Neural progenitor cell (in vitro differentiated cells): ENCODE measurements at regions not wholly inside any gene's neighbourhood (a gene's known extent, or its start where the extent isn't known, plus 50 kb on each side); places are given as distances from the start of the nearest gene placed in this dataset.

Source experiments
- EZH2 ChIP-seq: fragments of 200-600 bp; sonication (generic); IDR thresholded peaks from 2 replicates; pipeline ENCODE4 v1.6.1; 2017; ENCODE audit warnings: antibody characterized with exemption, mild to moderate bottlenecking, moderate library complexity
- EZH2phosphoT487 ChIP-seq: fragments of 200-600 bp; sonication (generic); IDR thresholded peaks from 2 replicates; pipeline ENCODE4 v1.6.1; 2017; ENCODE audit warnings: antibody characterized with exemption
- TF ChIP-seq, protein P1 (sequence below): fragments of 200-600 bp; sonication (generic); IDR thresholded peaks from 2 replicates; pipeline ENCODE4 v1.5.1; 2017; ENCODE audit warnings: antibody characterized with exemption, mild to moderate bottlenecking

DNA sequence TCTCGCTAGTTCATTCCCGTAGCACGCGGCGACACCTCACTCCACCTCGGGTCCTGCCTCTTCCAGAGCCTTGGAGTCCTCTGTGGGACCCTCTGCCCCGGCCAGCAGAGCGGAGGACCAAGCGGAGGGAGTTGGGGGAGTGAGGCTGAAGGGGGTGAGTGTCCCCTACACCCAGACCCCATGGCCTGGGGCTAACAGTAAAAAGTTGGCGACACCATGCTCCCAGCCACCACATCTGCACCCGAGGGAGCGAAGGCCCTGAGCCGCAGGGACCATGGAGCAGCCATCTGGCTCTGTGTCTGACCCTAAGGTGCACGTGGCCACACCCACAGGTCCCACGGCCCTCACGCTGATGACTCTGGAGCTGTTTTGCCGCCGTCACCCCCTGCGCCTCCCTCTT, 293.8 kb downstream of the BRD1 start:
- TF ChIP-seq, protein P1, sequence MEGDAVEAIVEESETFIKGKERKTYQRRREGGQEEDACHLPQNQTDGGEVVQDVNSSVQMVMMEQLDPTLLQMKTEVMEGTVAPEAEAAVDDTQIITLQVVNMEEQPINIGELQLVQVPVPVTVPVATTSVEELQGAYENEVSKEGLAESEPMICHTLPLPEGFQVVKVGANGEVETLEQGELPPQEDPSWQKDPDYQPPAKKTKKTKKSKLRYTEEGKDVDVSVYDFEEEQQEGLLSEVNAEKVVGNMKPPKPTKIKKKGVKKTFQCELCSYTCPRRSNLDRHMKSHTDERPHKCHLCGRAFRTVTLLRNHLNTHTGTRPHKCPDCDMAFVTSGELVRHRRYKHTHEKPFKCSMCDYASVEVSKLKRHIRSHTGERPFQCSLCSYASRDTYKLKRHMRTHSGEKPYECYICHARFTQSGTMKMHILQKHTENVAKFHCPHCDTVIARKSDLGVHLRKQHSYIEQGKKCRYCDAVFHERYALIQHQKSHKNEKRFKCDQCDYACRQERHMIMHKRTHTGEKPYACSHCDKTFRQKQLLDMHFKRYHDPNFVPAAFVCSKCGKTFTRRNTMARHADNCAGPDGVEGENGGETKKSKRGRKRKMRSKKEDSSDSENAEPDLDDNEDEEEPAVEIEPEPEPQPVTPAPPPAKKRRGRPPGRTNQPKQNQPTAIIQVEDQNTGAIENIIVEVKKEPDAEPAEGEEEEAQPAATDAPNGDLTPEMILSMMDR = no peak
- TF ChIP-seq EZH2 (no peak), EZH2phosphoT487 (no peak)
